Astrocyte (in vitro differentiated cells and primary cell): ENCODE measurements at regions not wholly inside any gene's neighbourhood (a gene's known extent, or its start where the extent isn't known, plus 50 kb on each side); places are given as distances from the start of the nearest gene placed in this dataset.
"Not testable (repeated sequence)": the region's sequence is repeated elsewhere in the genome, so short reads cannot be mapped to it uniquely, and the experiment has no call there.

Experiments used
- DNase-seq: peaks from one replicate; pipeline ENCODE4 v3.0.0-alpha.2; 2010; ENCODE audit warnings: low read depth
- FAIRE-seq: peaks from 2 replicates; lab custom pipeline; 2011; peaks lifted over from hg19 to GRCh38; lab: Jason Lieb, UNC
- H2AFZ ChIP-seq: 2 replicates; pipeline ENCODE4 v1.6.0; 2012; ENCODE audit warnings: low read depth, low read length, inconsistent platforms
- H3K27ac ChIP-seq: 2 replicates; pipeline ENCODE4 v1.5.1; 2011; ENCODE audit warnings: low read depth, low read length, inconsistent platforms
- H3K27me3 ChIP-seq: 2 replicates; pipeline ENCODE4 v1.6.0; 2011; ENCODE audit warnings: low read length, inconsistent platforms; ENCODE audit not compliant: insufficient read depth
- H3K36me3 ChIP-seq: 2 replicates; pipeline ENCODE4 v1.5.1; 2011; ENCODE audit warnings: low read length, inconsistent platforms; ENCODE audit not compliant: insufficient read depth
- H3K4me1 ChIP-seq: 2 replicates; pipeline ENCODE4 v1.5.1; 2011; ENCODE audit warnings: low read length, inconsistent platforms; ENCODE audit not compliant: insufficient read depth
- H3K4me2 ChIP-seq: 2 replicates; pipeline ENCODE4 v1.6.0; 2012; ENCODE audit warnings: low read length, inconsistent platforms
- H3K4me3 ChIP-seq: 2 replicates; pipeline ENCODE4 v1.5.1; 2011; ENCODE audit warnings: low read depth, mild to moderate bottlenecking, low read length, inconsistent platforms; ENCODE audit not compliant: insufficient read depth
- H3K79me2 ChIP-seq: 2 replicates; pipeline ENCODE4 v1.6.0; 2012; ENCODE audit warnings: mild to moderate bottlenecking, low read length, inconsistent platforms; ENCODE audit not compliant: insufficient read depth
- H3K9ac ChIP-seq: 2 replicates; pipeline ENCODE4 v1.6.0; 2012; ENCODE audit warnings: mild to moderate bottlenecking, low read length, inconsistent platforms
- H3K9me3 ChIP-seq: 2 replicates; pipeline ENCODE4 v1.5.1; 2012; ENCODE audit warnings: low read depth, mild to moderate bottlenecking, low read length, inconsistent platforms; ENCODE audit not compliant: insufficient read depth
- H4K20me1 ChIP-seq: 2 replicates; pipeline ENCODE4 v1.6.0; 2012; ENCODE audit warnings: low read length, inconsistent platforms; ENCODE audit not compliant: insufficient read depth
- H3K27ac Mint-ChIP-seq: one replicate; pipeline ENCODE4 v1.8.0; 2021; ENCODE audit warnings: mild to moderate bottlenecking, mixed read lengths; ENCODE audit not compliant: unreplicated experiment
- H3K27me3 Mint-ChIP-seq: one replicate; pipeline ENCODE4 v1.8.0; 2021; ENCODE audit warnings: low read depth, mixed read lengths; ENCODE audit not compliant: unreplicated experiment
- H3K36me3 Mint-ChIP-seq: one replicate; pipeline ENCODE4 v1.8.0; 2021; ENCODE audit warnings: low read depth, mixed read lengths; ENCODE audit not compliant: unreplicated experiment
- H3K4me1 Mint-ChIP-seq: one replicate; pipeline ENCODE4 v1.8.0; 2021; ENCODE audit warnings: low read depth, mixed read lengths; ENCODE audit not compliant: unreplicated experiment
- H3K4me3 Mint-ChIP-seq: one replicate; pipeline ENCODE4 v1.8.0; 2021; ENCODE audit warnings: mild to moderate bottlenecking, moderate library complexity, mixed read lengths; ENCODE audit not compliant: unreplicated experiment
- H3K9me3 Mint-ChIP-seq: one replicate; pipeline ENCODE4 v1.8.0; 2021; ENCODE audit warnings: mild to moderate bottlenecking, mixed read lengths; ENCODE audit not compliant: unreplicated experiment
- CTCF ChIP-seq: IDR thresholded peaks from 2 replicates; pipeline ENCODE4 v1.5.1; 2011; ENCODE audit warnings: low read depth, mild to moderate bottlenecking, inconsistent platforms, low read length, moderate library complexity; ENCODE audit not compliant: insufficient read depth
- EZH2 ChIP-seq: IDR thresholded peaks from 2 replicates; pipeline ENCODE4 v1.6.1; 2012; ENCODE audit warnings: mild to moderate bottlenecking, low read length, inconsistent platforms; ENCODE audit not compliant: insufficient read depth

GRCh38 chr10:45235260-45235769, 80.1 kb downstream of the OR13A1 start:
- not testable (repeated sequence) for H4K20me1 ChIP-seq, H3K9me3 ChIP-seq, H3K36me3 Mint-ChIP-seq, H3K4me1 ChIP-seq, H3K9ac ChIP-seq, H3K4me3 Mint-ChIP-seq, H3K4me3 ChIP-seq, H3K79me2 ChIP-seq, H3K9me3 Mint-ChIP-seq, H3K27me3 Mint-ChIP-seq, H3K36me3 ChIP-seq, H3K27ac Mint-ChIP-seq, H3K27ac ChIP-seq, H3K27me3 ChIP-seq
- H2AFZ ChIP-seq, result peak overlapping the region; percentile 54
- FAIRE-seq (peak; percentile 95), DNase-seq (peak; percentile 47)
- H3K4me1 Mint-ChIP-seq, result peaks cover 16% of the 10 kb centered on the region
- peak overlapping the region; percentile 55 for H3K4me2 ChIP-seq
- TF ChIP-seq CTCF, result peak; percentile 53

- H2AFZ ChIP-seq, result peak overlapping the region; percentile 54
- no peaks in the 10 kb centered on the region for H3K9me3 ChIP-seq
- no peak for TF ChIP-seq CTCF
- TF ChIP-seq EZH2, result no peak
- H3K36me3 ChIP-seq, result no peaks in the 10 kb centered on the region
- H3K4me2 ChIP-seq, result peak overlapping the region; percentile 55
- H3K4me3 ChIP-seq, result no peak overlapping the region
- Mint-ChIP-seq H3K27me3 (no peaks in the 10 kb centered on the region), H3K36me3 (no peaks in the 10 kb centered on the region), H3K27ac (no peak overlapping the region), H3K9me3 (no peaks in the 10 kb centered on the region), H3K4me1 (peaks cover 16% of the 10 kb centered on the region), H3K4me3 (no peak overlapping the region)
- peaks cover 9% of the 10 kb centered on the region for H3K4me1 ChIP-seq
- H3K27ac ChIP-seq, result no peak overlapping the region
- peak; percentile 45 for FAIRE-seq
- no peak overlapping the region for H3K9ac ChIP-seq
- no peaks in the 10 kb centered on the region for H3K27me3 ChIP-seq
- H3K79me2 ChIP-seq, result no peaks in the 10 kb centered on the region
- DNase-seq, result peak; percentile 2
- no peaks in the 10 kb centered on the region for H4K20me1 ChIP-seq
These were observed 79.6 kb downstream of the OR13A1 start for GRCh38 chr10:45235798-45236220.

DNA sequence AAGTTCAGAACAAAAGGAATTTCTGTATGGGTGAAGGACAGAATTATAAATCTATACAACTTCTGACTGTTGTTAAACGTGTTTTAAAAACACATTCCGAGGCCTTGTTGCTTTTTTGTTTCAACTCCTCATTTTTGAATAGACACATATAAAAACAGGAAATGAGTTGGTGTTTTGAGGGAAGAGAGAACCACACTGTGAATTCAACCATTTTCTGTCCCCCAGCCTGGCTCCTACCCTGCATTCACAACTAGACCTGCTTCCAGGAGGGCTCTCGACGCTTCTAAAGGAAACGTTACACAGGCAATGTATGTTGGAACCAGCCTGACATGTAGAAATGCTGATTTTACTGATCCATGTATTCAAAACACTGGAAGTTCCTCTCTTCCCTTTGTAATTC, 76.5 kb downstream of the OR13A1 start:
- Histone ChIP-seq H3K27me3 (no peaks in the 10 kb centered on the region), H3K79me2 (no peaks in the 10 kb centered on the region), H3K4me1 (peaks cover 9% of the 10 kb centered on the region), H4K20me1 (no peaks in the 10 kb centered on the region), H3K9ac (no peak overlapping the region), H2AFZ (no peak overlapping the region), H3K4me3 (no peak overlapping the region), H3K4me2 (no peak overlapping the region), H3K27ac (no peak overlapping the region), H3K9me3 (no peaks in the 10 kb centered on the region), H3K36me3 (no peaks in the 10 kb centered on the region)
- Mint-ChIP-seq H3K4me3 (no peak overlapping the region), H3K9me3 (no peaks in the 10 kb centered on the region), H3K4me1 (peaks cover 19% of the 10 kb centered on the region), H3K27ac (peak overlapping the region; percentile 83), H3K36me3 (no peaks in the 10 kb centered on the region), H3K27me3 (no peaks in the 10 kb centered on the region)
- DNase-seq, result no peak
- no peak for FAIRE-seq
- TF ChIP-seq CTCF (no peak), EZH2 (no peak)
